HepG2 (cell line): ENCODE measurements at regions not wholly inside any gene's neighbourhood (a gene's known extent, or its start where the extent isn't known, plus 50 kb on each side); places are given as distances from the start of the nearest gene placed in this dataset.

Source experiments
- CEBPB ChIP-seq: IDR thresholded peaks from 2 replicates; pipeline ENCODE4 v1.6.1; 2011; ENCODE audit warnings: low read depth, low read length, improper control_type of control experiment, borderline replicate concordance
- CTCF ChIP-seq: sonication (generic); formaldehyde crosslinking; IDR thresholded peaks from 2 replicates; pipeline ENCODE4 v1.5.0; 2020; ENCODE audit warnings: mild to moderate bottlenecking, missing genetic modification reagents, moderate library complexity
- EED ChIP-seq: sonication (generic); formaldehyde crosslinking; IDR thresholded peaks from 2 replicates; pipeline ENCODE4 v1.5.0; 2020; ENCODE audit warnings: mild to moderate bottlenecking, missing genetic modification reagents
- KDM5A ChIP-seq: fragments of 200-600 bp; sonication (generic); IDR thresholded peaks from 2 replicates; pipeline ENCODE4 v1.7.0; 2018; ENCODE audit warnings: antibody characterized with exemption, mild to moderate bottlenecking, low read length, borderline replicate concordance
- RAD21 ChIP-seq: fragments of 450-650 bp; formaldehyde crosslinking; IDR thresholded peaks from 2 replicates; pipeline ENCODE4 v1.5.0; 2020; ENCODE audit warnings: mild to moderate bottlenecking
- RFX5 ChIP-seq: IDR thresholded peaks from 2 replicates; pipeline ENCODE4 v1.6.1; 2011; ENCODE audit warnings: low read depth, low read length, improper control_type of control experiment

GRCh38 chr1:187396226-187396625 is 567.5 kb downstream of the PLA2G4A start:
- TF ChIP-seq KDM5A (no peak), RFX5 (no peak), CTCF (CRISPR knock-in tag) (peak; percentile 28; the same call in 1 of the 2 replicates), RAD21 (no peak), CEBPB (no peak), EED (CRISPR knock-in tag) (no peak)
